ENCODE measurements at regions not wholly inside any gene's neighbourhood (a gene's known extent, or its start where the extent isn't known, plus 50 kb on each side); places are given as distances from the start of the nearest gene placed in this dataset.

GRCh38 chr3:4091786-4092185 lies 211.4 kb upstream of the SETMAR start:
- no peak for DNase-seq
- Histone ChIP-seq H3K9ac (ENCODE audit: low read length) (no peak overlapping the region), H3K4me3 (ENCODE audit: control extremely low read depth in 1 of 5, extremely low read depth in 1 of 5, insufficient read depth in 1 of 5, low read depth in 2 of 5, low read length in 4 of 5) (no peak overlapping the region), H3K9me3 (ENCODE audit: control extremely low read depth in 1 of 3, control insufficient read depth in 2 of 3, insufficient read depth in 1 of 3, low read length in 2 of 3) (peaks cover 0 to 2% (median 0%) of the 10 kb centered on the region in 3 donors), H4K20me1 (ENCODE audit: control insufficient read depth, insufficient read depth, low read length, poor library complexity, severe bottlenecking) (no peaks in the 10 kb centered on the region), H2AFZ (ENCODE audit: insufficient read depth, low read depth, low read length, poor library complexity, severe bottlenecking) (no peak overlapping the region), H3K27me3 (replicated peaks in 1 of 4; ENCODE audit: control extremely low read depth in 1 of 4, control insufficient read depth in 3 of 4, insufficient read depth in 4 of 4, low read length in 3 of 4) (no peaks in the 10 kb centered on the region), H3K27ac (ENCODE audit: low read length in 2 of 2) (no peak overlapping the region), H3K79me2 (ENCODE audit: control insufficient read depth, insufficient read depth, low read length) (no peaks in the 10 kb centered on the region), H3K4me1 (ENCODE audit: control insufficient read depth in 2 of 2, insufficient read depth in 2 of 2, low read length in 2 of 2) (no peaks in the 10 kb centered on the region), H3K4me2 (replicated peaks; ENCODE audit: low read depth, low read length, poor library complexity, severe bottlenecking) (no peak overlapping the region), H3K36me3 (replicated peaks in 1 of 2; ENCODE audit: control extremely low read depth in 1 of 2, control insufficient read depth in 1 of 2, extremely low read depth in 1 of 2, insufficient read depth in 2 of 2, low read length in 1 of 2) (no peaks in the 10 kb centered on the region)
- Mint-ChIP-seq H3K27me3 (no peaks in the 10 kb centered on the region), H3K27ac (no peak overlapping the region), H3K9me3 (ENCODE audit: insufficient read depth) (no peaks in the 10 kb centered on the region), H3K4me1 (peaks cover under 1% of the 10 kb centered on the region), H3K4me3 (no peak overlapping the region)
- ATAC-seq (ENCODE audit: low read depth): no peak
- ChIA-PET CTCF (no interaction called here), POLR2A (no interaction called here)
- TF ChIP-seq CTCF (IDR thresholded peaks at IDR 0.05) (no peak), EZH2 (IDR thresholded peaks at IDR 0.05; ENCODE audit: borderline replicate concordance, insufficient read depth, low read depth, low read length, poor library complexity, severe bottlenecking) (no peak)
- intact Hi-C loops (cut with micrococcal nuclease): no loop called here

- ChIA-PET POLR2A (no interaction called here), CTCF (no interaction called here)
- no peak overlapping the region for H3K4me2 ChIP-seq (replicated peaks; ENCODE audit: low read depth, low read length, poor library complexity, severe bottlenecking)
- 100% methylated on average over 1 of the region's 2 CpGs for WGBS (ENCODE audit: insufficient coverage)
- H3K79me2 ChIP-seq (ENCODE audit: control insufficient read depth, insufficient read depth, low read length): no peaks in the 10 kb centered on the region
- no peaks in the 10 kb centered on the region for H3K4me1 ChIP-seq (ENCODE audit: control insufficient read depth in 2 of 2, insufficient read depth in 2 of 2, low read length in 2 of 2)
- H4K20me1 ChIP-seq (ENCODE audit: control insufficient read depth, insufficient read depth, low read length, poor library complexity, severe bottlenecking): no peaks in the 10 kb centered on the region
- peaks cover 5% of the 10 kb centered on the region for H3K4me1 Mint-ChIP-seq
- peaks cover 0 to 6% (median 3%) of the 10 kb centered on the region in 3 donors for H3K9me3 ChIP-seq (ENCODE audit: control extremely low read depth in 1 of 3, control insufficient read depth in 2 of 3, insufficient read depth in 1 of 3, low read length in 2 of 3)
- ATAC-seq (ENCODE audit: low read depth) (no peak), DNase-seq (no peak)
- no peak overlapping the region for H2AFZ ChIP-seq (ENCODE audit: insufficient read depth, low read depth, low read length, poor library complexity, severe bottlenecking)
- H3K9me3 Mint-ChIP-seq (ENCODE audit: insufficient read depth): peaks cover 9% of the 10 kb centered on the region
- no peak overlapping the region for H3K27ac Mint-ChIP-seq
- no peak overlapping the region for H3K27ac ChIP-seq (ENCODE audit: low read length in 2 of 2)
- no peak overlapping the region for H3K9ac ChIP-seq (ENCODE audit: low read length)
- H3K4me3 ChIP-seq (ENCODE audit: control extremely low read depth in 1 of 5, extremely low read depth in 1 of 5, insufficient read depth in 1 of 5, low read depth in 2 of 5, low read length in 4 of 5): no peak overlapping the region
- no peaks in the 10 kb centered on the region for H3K27me3 Mint-ChIP-seq
- intact Hi-C loops (cut with micrococcal nuclease): no loop called here
- no peak for TF ChIP-seq EZH2 (IDR thresholded peaks at IDR 0.05; ENCODE audit: borderline replicate concordance, insufficient read depth, low read depth, low read length, poor library complexity, severe bottlenecking)
- no peak for TF ChIP-seq CTCF (IDR thresholded peaks at IDR 0.05)
- no peaks in the 10 kb centered on the region for H3K36me3 ChIP-seq (replicated peaks in 1 of 2; ENCODE audit: control extremely low read depth in 1 of 2, control insufficient read depth in 1 of 2, extremely low read depth in 1 of 2, insufficient read depth in 2 of 2, low read length in 1 of 2)
- H3K4me3 Mint-ChIP-seq: no peak overlapping the region
- no peaks in the 10 kb centered on the region for H3K27me3 ChIP-seq (replicated peaks in 1 of 4; ENCODE audit: control extremely low read depth in 1 of 4, control insufficient read depth in 3 of 4, insufficient read depth in 4 of 4, low read length in 3 of 4)
Observed at GRCh38 chr3:4097801-4098200, 205.4 kb upstream of the SETMAR start.

Data from B cell (primary cell).